GM12865 (cell line): ENCODE measurements at regions not wholly inside any gene's neighbourhood (a gene's known extent, or its start where the extent isn't known, plus 50 kb on each side); places are given as distances from the start of the nearest gene placed in this dataset.

Experiments
- DNase-seq: peaks from one replicate; pipeline ENCODE4 v3.0.0; 2010; ENCODE audit warnings: low read depth
- H3K4me3 ChIP-seq: 2 replicates; pipeline ENCODE4 v1.5.1; 2011; ENCODE audit warnings: mild to moderate bottlenecking, low read depth, low read length, control low read depth
- TF ChIP-seq, protein P1 (sequence below): IDR thresholded peaks from 2 replicates; pipeline ENCODE4 v1.5.1; 2011; ENCODE audit warnings: low read length, control low read depth, low read depth, inconsistent platforms; ENCODE audit not compliant: insufficient read depth; ENCODE audit errors: missing control alignments

- no peak overlapping the region for H3K4me3 ChIP-seq
- DNase-seq, result no peak
- TF ChIP-seq, protein P1, sequence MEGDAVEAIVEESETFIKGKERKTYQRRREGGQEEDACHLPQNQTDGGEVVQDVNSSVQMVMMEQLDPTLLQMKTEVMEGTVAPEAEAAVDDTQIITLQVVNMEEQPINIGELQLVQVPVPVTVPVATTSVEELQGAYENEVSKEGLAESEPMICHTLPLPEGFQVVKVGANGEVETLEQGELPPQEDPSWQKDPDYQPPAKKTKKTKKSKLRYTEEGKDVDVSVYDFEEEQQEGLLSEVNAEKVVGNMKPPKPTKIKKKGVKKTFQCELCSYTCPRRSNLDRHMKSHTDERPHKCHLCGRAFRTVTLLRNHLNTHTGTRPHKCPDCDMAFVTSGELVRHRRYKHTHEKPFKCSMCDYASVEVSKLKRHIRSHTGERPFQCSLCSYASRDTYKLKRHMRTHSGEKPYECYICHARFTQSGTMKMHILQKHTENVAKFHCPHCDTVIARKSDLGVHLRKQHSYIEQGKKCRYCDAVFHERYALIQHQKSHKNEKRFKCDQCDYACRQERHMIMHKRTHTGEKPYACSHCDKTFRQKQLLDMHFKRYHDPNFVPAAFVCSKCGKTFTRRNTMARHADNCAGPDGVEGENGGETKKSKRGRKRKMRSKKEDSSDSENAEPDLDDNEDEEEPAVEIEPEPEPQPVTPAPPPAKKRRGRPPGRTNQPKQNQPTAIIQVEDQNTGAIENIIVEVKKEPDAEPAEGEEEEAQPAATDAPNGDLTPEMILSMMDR, result no peak
These were observed 56.2 kb upstream of the JCAD start for GRCh38 chr10:30115626-30115940.

GRCh38 chr10:30114881-30115625 lies 55.7 kb upstream of the JCAD start:
- TF ChIP-seq, protein P1, result no peak
- no peak for DNase-seq
- no peak overlapping the region for H3K4me3 ChIP-seq

GRCh38 chr10:30114401-30114800 lies 55.0 kb upstream of the JCAD start:
- TF ChIP-seq, protein P1, result no peak
- DNase-seq, result no peak
- H3K4me3 ChIP-seq, result no peak overlapping the region

DNA sequence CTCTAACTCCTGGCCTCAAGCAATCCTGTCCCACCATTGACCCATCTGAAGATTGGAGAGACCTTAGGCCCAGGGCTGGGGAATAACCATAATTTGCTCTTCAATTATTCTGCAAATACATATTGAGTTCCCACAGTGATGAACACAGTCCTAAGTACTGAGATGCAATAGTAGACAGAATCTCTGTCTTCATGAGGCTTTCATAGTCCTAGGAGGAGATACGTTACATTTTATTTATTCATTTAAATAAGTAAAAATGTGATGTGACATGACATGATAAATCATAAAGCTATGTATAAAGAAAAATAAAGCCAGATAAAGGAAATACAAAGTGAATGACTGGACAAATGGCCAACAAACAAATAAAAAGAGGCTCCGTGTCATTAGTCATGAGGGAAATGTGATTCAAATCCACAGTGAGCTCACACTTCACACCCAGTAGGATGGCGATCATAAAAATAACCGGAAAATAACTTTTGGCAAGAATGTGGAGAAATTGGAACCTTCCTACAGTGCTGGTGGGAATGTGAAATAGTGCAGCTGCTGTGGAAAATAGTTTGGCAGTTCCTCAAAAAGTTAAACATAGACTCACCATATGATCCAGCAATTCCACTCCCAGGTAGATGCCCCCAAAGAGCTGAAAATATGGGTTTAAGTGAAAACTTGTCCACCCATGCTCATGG lies 52.1 kb upstream of the JCAD start:
- TF ChIP-seq, protein P1, result no peak
- DNase-seq, result no peak
- H3K4me3 ChIP-seq, result no peak overlapping the region
